ENCODE measurements at regions not wholly inside any gene's neighbourhood (a gene's known extent, or its start where the extent isn't known, plus 50 kb on each side); places are given as distances from the start of the nearest gene placed in this dataset.

DNA sequence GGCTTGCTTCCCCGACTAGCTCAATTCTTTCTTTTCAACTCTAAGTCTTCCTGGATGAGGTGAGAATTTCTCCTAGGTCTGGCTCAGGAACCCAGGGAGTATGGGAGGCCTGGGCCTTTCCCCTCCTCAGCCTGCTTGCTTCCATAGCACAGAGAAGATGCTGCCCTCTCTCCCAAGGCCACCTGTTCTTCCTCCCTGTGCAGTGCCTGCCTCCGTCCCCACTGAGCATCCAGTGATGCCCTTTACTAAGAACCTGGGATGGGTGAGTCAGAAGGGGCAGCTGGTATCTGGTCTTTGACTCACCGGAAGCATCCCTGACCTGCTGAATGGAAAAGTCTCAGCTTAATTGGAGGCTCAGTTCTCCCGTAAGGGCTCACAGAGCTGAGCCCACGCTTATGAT, 607.9 kb downstream of the BUD13 start:
- no peak for DNase-seq (ENCODE audit: low spot score)

DNA sequence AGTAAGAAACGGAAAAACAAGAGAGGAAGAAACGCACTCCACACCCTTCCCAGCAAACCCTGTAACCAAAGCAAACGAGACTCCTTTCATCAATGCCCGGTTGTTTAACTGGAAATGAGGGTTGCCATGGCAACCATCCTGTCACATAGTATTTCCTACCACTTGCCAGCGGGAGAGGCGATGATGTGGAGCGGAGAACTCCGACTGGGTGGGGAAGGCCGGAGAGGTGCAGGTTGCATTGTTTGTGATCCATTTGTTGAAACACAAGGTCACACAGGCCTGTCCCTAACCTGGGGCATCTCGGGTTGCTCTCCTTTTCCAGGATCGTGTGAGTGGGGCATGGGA, 609.9 kb downstream of the BUD13 start:
- no peak for DNase-seq (ENCODE audit: low spot score)

DNA sequence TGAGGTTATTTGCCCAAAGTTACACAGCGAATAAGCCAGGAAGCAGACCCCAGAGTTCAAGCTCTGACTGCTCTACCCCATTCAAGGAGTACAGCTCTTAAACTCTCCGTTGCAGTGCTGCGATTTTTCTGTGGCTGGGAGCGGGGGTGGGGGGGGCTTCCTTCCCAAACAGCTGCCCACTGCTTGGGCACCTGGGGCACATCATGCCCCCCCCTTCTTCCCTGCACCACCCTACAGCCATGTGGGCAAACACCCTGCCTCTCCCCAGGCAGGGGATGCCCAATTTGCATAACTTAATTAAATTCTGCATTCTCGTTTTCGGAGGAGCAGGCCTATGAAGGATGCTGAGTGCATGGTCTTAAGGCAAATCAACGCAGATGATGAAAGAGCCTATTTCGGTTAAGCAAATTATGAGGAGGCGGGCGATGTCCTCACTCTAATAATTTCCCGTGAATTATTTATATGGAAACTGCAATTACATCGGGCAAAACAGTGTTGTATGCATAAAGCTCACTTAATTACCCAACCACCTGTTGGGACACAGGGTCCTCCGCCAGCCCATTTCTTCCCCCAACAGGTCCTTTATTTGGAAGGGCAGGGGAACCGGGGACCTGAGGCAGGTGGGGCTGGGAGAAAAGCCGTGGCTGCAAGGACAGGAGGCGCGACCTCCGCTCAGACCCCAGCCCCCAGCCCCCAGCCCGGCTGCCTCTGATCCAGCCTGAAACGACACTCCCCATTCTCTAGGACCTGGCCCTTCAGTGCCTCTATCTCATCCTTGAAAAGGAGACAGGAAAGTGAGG, 610.5 kb downstream of the BUD13 start:
- no peak for DNase-seq (ENCODE audit: low spot score)

DNA sequence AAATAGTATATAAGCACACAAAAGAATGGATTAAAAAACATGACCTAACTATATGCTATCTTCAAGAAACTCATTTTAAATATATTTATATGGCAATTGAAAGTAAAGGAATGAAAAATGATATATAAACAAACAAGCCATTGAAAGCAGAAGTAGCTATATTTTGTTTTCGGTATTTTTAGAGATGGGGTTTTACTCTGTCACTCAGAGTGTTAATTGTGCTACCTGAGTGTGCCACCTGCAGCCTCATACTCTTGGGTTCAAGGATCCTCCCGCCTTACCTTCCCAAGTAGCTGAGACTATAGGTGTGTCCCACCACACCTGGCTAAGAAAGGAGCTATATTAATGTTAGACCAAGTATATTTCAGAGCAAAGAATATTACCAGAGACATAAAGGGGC, 624.1 kb downstream of the BUD13 start:
- DNase-seq (ENCODE audit: low spot score), result no peak

DNA sequence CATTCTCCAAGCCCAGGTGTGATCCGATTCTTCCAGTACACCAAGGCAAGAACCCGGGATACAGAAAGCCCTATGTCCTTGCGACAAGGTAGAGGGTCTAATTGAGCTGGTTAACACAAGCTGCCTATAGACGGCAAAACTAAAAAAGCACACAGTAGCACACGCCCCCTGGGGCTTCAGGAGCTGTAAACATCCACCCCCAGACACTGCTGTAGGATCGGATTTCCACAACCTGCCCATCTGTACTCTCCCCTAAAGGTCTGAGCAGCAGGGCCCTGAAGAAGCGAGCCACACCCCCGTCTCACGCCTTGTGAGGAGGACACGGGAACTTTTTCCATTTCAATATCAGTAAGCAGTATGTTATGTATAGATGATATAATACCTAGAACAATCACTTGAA, 624.7 kb downstream of the BUD13 start:
- DNase-seq (ENCODE audit: low spot score), result no peak

DNA sequence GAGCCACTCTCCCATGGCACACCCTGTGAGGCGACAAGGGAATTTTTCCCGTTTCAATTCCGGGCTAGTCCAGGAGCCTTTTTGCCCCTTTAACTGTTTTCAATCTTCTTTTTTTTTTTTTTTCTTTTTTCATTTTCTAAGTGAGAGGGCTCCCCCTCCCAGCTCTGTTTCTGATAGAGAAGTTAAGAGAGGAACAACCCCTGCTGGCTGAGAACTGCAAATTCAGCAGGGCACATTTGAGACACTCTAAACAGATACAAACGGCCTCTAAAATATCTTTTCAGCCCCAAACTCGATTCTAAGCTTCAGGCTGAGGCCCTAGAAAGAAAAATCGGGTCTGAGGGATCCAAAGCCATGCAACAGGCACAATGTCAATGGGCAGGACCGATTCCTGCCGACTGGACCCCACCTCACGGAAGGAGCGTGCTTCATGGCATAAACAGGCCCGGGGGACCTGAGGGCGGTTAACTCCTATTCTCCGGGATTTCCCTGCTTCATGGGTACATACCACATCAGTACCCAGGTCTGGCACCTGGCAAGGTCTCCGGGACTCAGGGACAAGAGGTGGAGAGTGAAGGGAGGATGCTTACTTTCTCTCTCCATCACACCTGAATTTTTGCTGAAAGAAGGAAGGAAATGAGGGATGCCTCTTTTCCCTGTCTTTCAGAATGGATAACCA, 627.5 kb downstream of the BUD13 start:
- DNase-seq (ENCODE audit: low spot score), result no peak

DNA sequence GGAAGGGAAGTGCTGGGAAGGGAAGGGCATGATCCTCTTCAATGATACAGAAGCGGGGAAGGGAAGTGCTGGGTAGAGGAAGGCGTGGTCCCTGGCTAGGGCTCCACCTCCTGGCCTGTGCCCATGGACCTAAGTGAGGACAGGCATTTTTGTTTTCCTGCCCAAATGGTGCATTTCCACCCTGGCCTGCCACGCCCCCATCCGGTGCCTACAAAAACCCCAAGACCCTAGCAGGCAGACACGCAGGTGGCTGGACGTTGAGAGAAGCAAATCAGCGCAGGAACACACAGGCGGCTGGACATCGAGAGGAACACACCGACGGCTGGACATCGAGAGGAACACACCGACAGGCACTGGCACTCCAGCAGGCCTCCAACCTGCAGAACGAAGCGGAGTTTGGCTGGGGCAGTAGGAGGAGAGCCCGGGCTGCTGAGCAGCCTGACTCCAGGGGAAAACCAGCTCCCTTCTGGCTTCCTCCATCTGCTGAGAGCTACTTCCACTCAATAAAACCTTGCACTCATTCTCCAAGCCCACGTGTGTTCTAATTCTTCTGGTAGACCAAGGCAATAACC, 628.3 kb downstream of the BUD13 start:
- no peak for DNase-seq (ENCODE audit: low spot score)

DNA sequence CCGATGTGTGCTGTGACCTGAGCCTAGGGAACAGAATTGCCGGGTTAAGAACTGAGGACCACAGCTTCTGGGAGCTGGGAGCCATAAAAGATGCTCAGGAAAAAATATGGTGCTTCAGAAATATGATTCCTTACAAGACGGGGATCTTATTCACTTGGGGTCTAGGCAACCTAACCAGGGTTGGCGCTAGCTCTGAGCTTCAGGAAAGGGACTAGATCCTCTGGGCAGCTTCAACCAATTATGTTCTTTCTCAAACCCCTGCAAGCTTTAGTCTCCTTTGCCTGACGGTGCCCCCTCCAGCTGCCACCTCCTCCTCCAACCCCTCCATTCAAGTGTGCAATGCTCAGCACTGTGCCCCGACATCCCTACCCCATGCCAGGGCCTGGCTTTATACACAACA, 634.1 kb upstream of the CADM1 start:
- no peak for DNase-seq (ENCODE audit: low spot score)

DNA sequence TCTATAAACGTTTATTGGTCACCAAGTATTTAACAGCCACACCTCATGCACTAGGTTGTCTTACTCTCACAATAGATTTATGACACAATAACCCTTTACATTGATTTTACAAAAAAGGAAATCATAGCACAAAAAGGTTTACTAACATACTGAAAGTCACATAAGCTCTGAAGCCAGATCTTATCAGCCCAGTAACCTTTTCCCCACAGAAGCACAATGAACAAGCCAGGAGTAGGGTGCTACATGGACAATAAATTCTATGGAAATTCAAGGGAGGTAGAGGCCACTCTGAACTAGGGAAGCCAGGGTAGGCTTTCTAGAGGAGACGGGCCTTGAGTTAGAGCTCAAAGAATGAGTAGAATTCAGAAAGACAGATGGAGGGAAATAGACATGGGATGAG, 633.5 kb upstream of the CADM1 start:
- DNase-seq (ENCODE audit: low spot score), result no peak

DNA sequence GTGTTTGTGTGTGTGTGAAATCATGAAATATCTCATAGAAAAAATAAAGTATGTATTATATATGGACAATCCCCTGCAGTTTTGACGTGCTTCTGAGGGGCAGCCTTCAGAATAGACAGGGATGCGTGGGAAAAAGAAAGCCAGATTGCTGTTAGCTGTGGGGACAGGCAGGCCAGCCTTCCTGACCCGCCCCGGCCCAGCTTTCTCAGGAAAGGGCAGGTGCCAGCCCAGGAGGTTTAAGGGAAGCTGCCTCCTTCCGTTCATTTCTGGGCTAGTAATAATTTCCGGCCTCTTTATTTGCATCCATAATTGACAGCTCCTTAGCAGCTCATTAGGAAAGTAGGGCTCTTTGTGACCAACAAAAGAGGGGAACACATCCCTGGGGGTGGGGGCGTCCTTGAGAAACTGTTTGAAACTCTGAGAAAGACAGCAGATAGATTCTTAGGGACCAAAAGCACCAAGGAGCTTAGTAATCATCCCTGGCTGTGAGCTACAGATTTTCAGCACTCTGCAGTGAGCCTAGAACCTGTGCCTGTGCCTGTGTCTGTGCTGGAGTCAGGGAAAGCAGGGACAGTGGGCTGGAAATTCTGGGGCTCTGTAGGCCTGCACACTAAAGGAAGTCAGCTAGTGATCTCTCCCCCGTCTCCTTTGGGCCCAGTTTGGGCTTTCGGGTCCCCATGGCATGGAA, 632.9 kb upstream of the CADM1 start:
- DNase-seq (ENCODE audit: low spot score), result no peak

DNA sequence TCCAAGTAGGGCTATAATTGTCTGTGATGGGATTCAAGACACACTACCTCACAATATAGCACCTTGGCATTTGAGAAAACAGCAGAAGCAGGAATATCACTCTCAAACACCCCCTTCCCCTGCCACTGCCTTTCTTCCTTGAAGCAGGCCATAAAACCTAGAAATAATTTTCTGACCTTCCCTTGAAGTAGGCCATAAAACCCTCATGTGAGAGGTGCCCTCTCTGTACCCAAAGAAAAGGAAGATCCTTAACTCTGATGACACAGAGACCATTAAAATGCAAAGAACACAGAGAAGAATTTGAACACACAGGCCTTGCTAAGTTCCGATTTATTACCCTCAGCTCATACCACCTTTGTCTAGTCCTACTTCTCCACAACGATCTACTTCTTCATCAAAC, 631.7 kb upstream of the CADM1 start:
- no peak for DNase-seq (ENCODE audit: low spot score)

DNA sequence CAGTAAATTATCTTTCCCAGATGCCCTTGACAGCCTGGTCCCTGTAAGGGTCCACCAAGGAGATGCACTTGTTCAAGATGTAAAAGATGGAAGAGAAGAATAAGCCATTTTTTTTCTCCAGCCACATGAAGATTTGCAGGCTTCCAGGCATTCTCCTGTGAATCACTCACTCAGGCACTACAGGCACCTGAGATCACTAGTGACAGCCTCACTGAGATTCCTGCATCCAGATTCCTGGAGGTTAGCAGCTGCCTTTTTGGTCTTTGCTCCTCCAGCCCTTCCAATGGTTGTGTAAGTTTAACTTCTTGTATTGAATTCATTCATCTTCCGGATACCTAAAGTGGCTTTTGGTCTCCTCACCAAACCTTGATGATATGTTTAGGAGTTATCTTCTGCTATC, 630.2 kb upstream of the CADM1 start:
- no peak for DNase-seq (ENCODE audit: low spot score)

DNA sequence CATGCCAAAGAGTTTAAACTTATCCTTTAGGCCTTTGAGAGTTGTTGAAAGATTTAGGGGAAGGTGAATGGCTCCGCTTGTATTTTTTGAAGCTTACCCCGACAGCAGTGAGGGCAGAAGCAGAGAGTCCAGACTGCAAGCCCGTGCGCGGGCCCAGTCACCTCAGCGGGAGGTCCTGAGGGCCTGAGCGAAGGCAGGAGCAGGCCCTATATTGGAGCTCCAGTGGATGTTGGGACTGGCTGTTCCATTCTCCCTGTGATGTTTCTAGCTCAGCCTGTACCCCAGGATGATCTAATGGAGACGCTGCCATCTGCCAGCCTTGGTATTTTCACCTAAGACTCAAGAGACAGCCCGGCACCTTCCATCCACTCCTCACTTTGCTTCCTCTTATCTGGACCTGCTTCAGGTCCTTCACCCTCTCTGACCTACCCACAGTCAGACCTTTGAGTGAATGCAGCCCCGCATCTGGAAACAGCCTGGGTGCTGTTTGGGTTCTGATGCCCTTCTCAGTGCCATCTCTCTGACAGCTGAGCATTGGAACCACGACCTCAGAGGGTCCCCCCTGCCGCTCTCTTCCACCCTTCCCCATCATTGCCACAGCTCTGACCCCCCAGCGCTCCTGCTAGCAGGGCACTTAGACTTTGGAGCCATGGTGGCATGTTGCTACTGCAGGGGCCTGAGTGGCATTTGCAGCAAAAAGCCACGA, 628.2 kb upstream of the CADM1 start:
- DNase-seq (ENCODE audit: low spot score), result no peak

DNA sequence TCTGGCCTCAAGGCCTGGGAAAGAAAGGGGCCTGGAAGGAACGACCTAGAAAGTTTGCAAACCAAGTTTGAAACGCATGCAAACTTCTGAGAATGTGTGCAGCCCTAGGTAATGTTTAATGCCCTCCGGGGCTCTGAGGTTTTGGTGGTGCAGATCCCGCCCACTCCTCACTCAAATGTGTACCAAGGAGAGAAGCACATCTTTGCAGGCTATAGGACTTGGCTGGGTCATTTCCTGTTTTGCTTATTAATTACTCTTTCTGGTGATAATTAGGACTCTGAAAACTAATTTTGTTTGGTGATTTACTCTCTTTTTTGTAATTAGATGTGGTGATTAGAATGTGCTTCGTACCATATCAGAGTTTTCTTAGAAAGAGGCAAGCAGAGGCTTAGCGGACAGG, 625.9 kb upstream of the CADM1 start:
- DNase-seq (ENCODE audit: low spot score), result no peak

DNA sequence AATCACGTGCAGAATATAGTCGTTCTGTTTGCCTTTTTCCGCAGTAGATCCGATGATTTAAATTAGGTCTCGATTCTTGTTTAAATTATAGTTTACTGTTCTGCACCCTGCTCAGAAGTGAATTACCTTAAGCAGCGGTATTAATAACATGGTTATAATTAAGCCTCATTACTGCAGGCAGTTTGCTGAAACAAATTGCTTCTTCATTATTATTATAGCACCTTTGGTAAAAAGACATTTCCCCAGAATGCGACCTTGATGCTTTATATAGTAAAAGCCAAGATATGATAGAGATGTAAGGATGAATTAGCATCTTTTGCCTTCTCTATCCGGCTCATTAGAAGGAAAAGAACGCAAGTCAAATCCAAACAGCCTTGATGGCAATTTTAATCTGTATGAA, 625.2 kb upstream of the CADM1 start:
- DNase-seq (ENCODE audit: low spot score), result no peak

DNA sequence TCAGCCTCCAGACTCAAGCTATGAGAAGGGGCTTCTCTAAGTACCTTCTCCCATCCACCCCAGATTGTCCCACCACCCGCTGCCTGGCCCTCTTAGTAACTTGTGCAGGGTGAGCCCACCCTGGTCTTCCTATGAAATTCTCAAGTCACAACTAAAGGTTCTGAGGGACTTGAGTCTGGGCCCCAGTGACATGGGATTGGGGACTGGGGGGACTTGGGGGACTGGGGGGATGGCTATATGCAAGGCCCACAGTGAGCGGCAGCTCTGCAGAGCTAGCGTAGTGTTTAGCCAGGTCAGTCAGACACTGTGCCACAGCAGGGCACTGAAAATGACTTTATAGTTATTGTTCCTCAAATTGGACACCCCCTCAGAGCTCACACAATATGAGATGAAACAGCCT, 622.3 kb upstream of the CADM1 start:
- DNase-seq (ENCODE audit: low spot score), result no peak

DNA sequence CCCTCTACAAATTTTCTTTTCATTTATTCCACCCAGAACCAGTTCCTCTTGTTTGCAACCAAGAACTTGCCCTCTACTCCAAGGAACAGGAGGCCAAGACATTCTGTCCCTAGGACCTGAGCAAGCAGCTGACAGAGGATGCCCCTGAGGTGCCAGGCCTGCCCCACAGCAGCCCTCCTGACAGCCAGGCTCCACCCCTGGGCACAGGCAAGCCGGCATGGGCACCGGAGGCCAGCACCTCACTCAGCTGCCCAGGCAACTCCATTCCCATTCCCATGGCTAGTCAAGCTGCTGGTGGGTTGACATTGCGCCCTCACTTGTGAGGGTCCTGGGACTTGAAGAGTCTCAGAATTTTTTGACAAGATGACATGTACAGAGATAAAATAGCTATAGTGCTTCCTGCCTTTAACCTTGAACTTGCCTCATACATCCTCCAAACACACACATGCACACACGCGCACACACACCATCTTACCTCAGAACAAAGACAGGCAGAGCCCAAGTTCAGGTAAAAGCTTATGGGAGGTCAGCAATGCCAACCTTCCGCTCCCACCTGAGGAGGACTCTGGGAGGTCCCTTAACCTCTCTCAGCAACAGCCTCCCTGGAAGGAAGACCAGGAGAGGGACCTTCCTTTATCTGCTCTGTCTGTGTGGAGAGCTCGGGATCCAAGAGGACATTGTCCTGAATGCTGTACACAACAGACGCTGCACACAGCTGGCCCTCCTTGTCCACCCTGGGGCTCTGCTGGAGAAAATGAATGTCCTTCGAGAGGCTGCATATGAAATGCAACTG, 620.9 kb upstream of the CADM1 start:
- DNase-seq (ENCODE audit: low spot score), result no peak

DNA sequence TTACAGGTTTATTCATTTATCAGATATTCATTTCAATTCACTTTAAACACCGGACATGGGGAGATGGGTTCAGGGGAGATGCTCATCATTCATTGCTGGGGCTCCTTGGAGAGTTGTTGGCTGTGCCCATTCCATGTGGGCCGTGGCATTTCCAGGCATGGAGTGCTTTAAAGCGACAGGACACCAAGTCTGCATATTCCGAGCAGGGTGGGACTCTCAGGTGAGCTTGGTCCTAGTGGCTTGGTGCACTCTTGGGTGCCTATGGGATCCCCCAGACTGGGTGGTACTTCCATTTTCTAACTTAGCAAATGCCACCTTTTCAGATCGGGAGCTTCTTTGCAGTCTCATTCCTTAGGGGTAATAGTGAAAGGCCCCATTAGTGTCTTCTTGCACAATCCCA, 619.5 kb upstream of the CADM1 start:
- no peak for DNase-seq (ENCODE audit: low spot score)

DNA sequence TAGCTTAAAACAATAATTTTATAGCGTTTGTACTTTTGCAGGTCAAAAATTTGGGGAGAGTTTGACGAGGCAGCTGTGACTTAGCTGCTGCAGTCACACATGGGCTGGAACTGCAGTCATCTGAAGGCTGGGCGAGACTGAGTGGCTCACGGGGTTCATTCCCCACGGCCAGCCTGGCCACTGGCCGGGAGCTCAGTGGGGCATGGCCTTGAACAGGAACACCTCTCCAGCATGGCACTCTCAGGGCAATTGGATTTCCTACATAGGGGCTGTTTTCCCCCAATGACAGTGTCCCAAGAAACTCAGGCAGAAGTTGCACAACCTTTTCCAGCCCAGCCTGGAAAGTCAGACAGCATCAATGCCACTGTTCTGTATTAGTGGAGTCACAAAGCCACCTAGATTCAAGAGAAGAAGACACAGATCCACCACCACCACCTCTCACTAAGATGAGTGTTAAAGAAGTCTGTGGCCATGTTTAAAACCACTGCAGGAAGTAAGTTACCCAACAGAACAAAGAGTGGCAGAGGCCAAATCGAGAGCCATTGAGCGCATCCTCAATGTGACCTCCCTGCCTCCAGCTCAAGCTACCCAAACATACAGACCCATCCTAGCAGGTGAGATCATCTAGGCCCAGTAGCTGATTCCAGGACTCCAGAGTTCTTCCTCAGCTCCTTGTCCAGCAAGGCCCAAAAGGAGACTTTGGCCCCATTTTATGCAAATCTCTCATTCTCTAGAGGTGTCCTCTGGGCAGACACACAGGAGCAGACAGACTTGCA, 618.7 kb upstream of the CADM1 start:
- no peak for DNase-seq (ENCODE audit: low spot score)

DNA sequence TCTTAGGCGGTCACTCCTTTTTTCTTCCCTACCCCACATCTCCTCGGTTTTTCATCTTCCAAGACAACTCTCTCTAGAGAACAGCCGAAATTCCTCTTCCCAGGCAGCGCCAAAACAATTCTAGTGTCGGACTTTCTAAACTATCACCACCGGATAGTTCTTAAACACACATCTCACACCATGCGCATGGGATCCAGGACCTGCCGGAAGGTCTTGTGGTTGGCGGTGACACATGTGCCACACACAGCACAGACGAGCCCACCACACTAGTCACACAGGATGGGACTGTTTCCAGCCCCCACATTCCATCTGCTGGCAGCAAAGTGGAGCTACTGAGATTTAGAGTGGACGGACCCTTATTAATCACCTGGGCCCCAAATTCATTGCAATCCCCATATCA, 614.9 kb upstream of the CADM1 start:
- no peak for DNase-seq (ENCODE audit: low spot score)

DNA sequence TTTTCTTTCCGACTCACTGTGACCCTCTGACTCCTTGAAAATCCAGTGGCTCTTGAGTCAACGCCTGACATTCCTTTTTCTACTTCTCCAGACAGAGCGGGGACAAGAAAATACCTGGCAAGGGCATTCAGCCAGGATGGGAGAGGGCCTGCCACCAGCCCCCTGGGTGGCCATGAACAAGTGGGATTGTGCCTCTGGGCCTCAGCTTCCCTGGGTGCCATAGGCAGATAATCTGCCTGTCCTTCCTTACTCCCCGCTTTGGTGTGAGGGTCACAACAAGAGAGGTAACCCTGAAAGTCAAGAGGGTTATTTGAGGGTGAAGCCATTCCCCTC, 613.9 kb upstream of the CADM1 start:
- DNase-seq (ENCODE audit: low spot score), result no peak
